Chondrocyte (in vitro differentiated cells): ENCODE measurements at regions not wholly inside any gene's neighbourhood (a gene's known extent, or its start where the extent isn't known, plus 50 kb on each side); places are given as distances from the start of the nearest gene placed in this dataset.

Source experiments
- DNase-seq: peaks from one replicate; pipeline ENCODE4 v3.0.0; 2021; ENCODE audit warnings: mixed read lengths, low spot score
- H3K27ac Mint-ChIP-seq: one replicate; pipeline ENCODE4 v1.8.0; 2021; ENCODE audit warnings: mild to moderate bottlenecking, moderate library complexity, mixed read lengths; ENCODE audit not compliant: unreplicated experiment
- H3K27me3 Mint-ChIP-seq: 2 replicates; pipeline ENCODE4 v1.8.0; 2021; ENCODE audit warnings: low read depth, mixed read lengths
- H3K36me3 Mint-ChIP-seq: 2 replicates; pipeline ENCODE4 v1.8.0; 2021; ENCODE audit warnings: low read depth, mixed read lengths
- H3K4me1 Mint-ChIP-seq: 2 replicates; pipeline ENCODE4 v1.8.0; 2021; ENCODE audit warnings: low read depth, mild to moderate bottlenecking, mixed read lengths
- H3K4me3 Mint-ChIP-seq: one replicate; pipeline ENCODE4 v1.8.0; 2021; ENCODE audit warnings: mild to moderate bottlenecking, moderate library complexity, mixed read lengths; ENCODE audit not compliant: unreplicated experiment
- H3K9me3 Mint-ChIP-seq: 2 replicates; pipeline ENCODE4 v1.8.0; 2021; ENCODE audit warnings: low read depth, mixed read lengths
- CTCF ChIP-seq: fragments of 200-600 bp; sonication (generic); IDR thresholded peaks from 2 replicates; pipeline ENCODE4 v1.5.0; 2021; ENCODE audit warnings: antibody characterized with exemption, mild to moderate bottlenecking, moderate library complexity

- no peak overlapping the region for H3K27ac Mint-ChIP-seq
- H3K9me3 Mint-ChIP-seq = no peaks in the 10 kb centered on the region
- H3K36me3 Mint-ChIP-seq = no peaks in the 10 kb centered on the region
- H3K4me3 Mint-ChIP-seq = no peak overlapping the region
- H3K4me1 Mint-ChIP-seq = peaks cover 9% of the 10 kb centered on the region
- no peak for DNase-seq
- H3K27me3 Mint-ChIP-seq = no peaks in the 10 kb centered on the region
- TF ChIP-seq CTCF = no peak
These were observed 820.6 kb upstream of the PIK3C3 start for GRCh38 chr18:41134426-41134825.

GRCh38 chr18:41131050-41131449 lies 824.0 kb upstream of the PIK3C3 start:
- Mint-ChIP-seq H3K4me3 (no peak overlapping the region), H3K4me1 (peaks cover 22% of the 10 kb centered on the region), H3K27ac (no peak overlapping the region), H3K27me3 (no peaks in the 10 kb centered on the region), H3K36me3 (no peaks in the 10 kb centered on the region), H3K9me3 (no peaks in the 10 kb centered on the region)
- no peak for DNase-seq
- no peak for TF ChIP-seq CTCF

GRCh38 chr18:41128545-41128944 lies 826.5 kb upstream of the PIK3C3 start:
- H3K4me3 Mint-ChIP-seq = no peak overlapping the region
- H3K27ac Mint-ChIP-seq = no peak overlapping the region
- no peak for DNase-seq
- H3K9me3 Mint-ChIP-seq = peaks cover 3% of the 10 kb centered on the region
- no peaks in the 10 kb centered on the region for H3K27me3 Mint-ChIP-seq
- H3K4me1 Mint-ChIP-seq = peaks cover 16% of the 10 kb centered on the region
- no peaks in the 10 kb centered on the region for H3K36me3 Mint-ChIP-seq
- no peak for TF ChIP-seq CTCF

GRCh38 chr18:41128126-41128525 lies 826.9 kb upstream of the PIK3C3 start:
- H3K27me3 Mint-ChIP-seq = no peaks in the 10 kb centered on the region
- H3K4me3 Mint-ChIP-seq = no peak overlapping the region
- no peak for DNase-seq
- H3K4me1 Mint-ChIP-seq = peaks cover 16% of the 10 kb centered on the region
- H3K36me3 Mint-ChIP-seq = no peaks in the 10 kb centered on the region
- H3K27ac Mint-ChIP-seq = no peak overlapping the region
- peaks cover 3% of the 10 kb centered on the region for H3K9me3 Mint-ChIP-seq
- no peak for TF ChIP-seq CTCF

- H3K36me3 Mint-ChIP-seq = no peaks in the 10 kb centered on the region
- peaks cover 19% of the 10 kb centered on the region for H3K4me1 Mint-ChIP-seq
- H3K4me3 Mint-ChIP-seq = no peak overlapping the region
- TF ChIP-seq CTCF = no peak
- no peak for DNase-seq
- H3K27ac Mint-ChIP-seq = peak overlapping the region; percentile 80
- H3K27me3 Mint-ChIP-seq = no peaks in the 10 kb centered on the region
- peaks cover 3% of the 10 kb centered on the region for H3K9me3 Mint-ChIP-seq
These were observed 828.3 kb upstream of the PIK3C3 start for GRCh38 chr18:41126541-41127235.
